Stomach (tissue), 8 donors: ENCODE measurements at regions not wholly inside any gene's neighbourhood (a gene's known extent, or its start where the extent isn't known, plus 50 kb on each side); places are given as distances from the start of the nearest gene placed in this dataset.

ENCODE experiments used
- DNase-seq, 2 donors: peaks; one replicate each; pipeline versions ENCODE4 v3.0.0 to v3.0.0-alpha.2; 2013 to 2019
- H3K27ac ChIP-seq, 5 donors: fragments of 200-600 bp in 4 of 5; sonication (generic) in 4 of 5; one replicate each; pipeline ENCODE4 v1.5.1; 2013 to 2019; ENCODE audit warnings: mild to moderate bottlenecking in 1 of 5, moderate library complexity in 1 of 5
- H3K27me3 ChIP-seq, 3 donors: fragments of 200-600 bp; sonication (generic); one replicate each; pipeline ENCODE4 v1.5.1; 2017 to 2019; ENCODE audit warnings: mixed run types in 1 of 3
- H3K36me3 ChIP-seq, 4 donors: fragments of 200-600 bp; sonication (generic); 1 replicate in 3 of 4; 2 replicates in 1 of 4; pipeline ENCODE4 v1.5.1; 2016 to 2019
- H3K4me1 ChIP-seq, 4 donors: fragments of 200-600 bp; sonication (generic); one replicate each; pipeline ENCODE4 v1.5.1; 2016 to 2019
- H3K4me3 ChIP-seq, 4 donors: fragments of 200-600 bp; sonication (generic) in 3 of 4; one replicate each; pipeline ENCODE4 v1.5.1; 2016 to 2019; ENCODE audit warnings: mild to moderate bottlenecking in 1 of 4
- H3K9me3 ChIP-seq, 4 donors: fragments of 200-600 bp; sonication (generic); one replicate each; pipeline ENCODE4 v1.5.1; 2016 to 2019
- CTCF ChIP-seq, 7 experiments: fragments of 450-650 bp in 4 of 7; fragments of 200-600 bp in 3 of 7; sonication (generic) in 3 of 7; IDR thresholded peaks; one replicate each; pipeline ENCODE4 v1.5.1; 2016 to 2019; ENCODE audit warnings: antibody characterized with exemption in 7 of 7, control low read depth in 2 of 7, mild to moderate bottlenecking in 1 of 7
- EP300 ChIP-seq: sonication (generic); formaldehyde crosslinking; IDR thresholded peaks from one replicate; pipeline ENCODE4 v1.6.1; 2017; ENCODE audit warnings: antibody characterized with exemption
- POLR2A ChIP-seq, 4 donors: fragments of 450-650 bp; IDR thresholded peaks; one replicate each; pipeline ENCODE4 v1.6.1; 2016; ENCODE audit warnings: antibody characterized with exemption in 4 of 4, control low read depth in 2 of 4, mild to moderate bottlenecking in 1 of 4, moderate library complexity in 1 of 4
- POLR2AphosphoS5 ChIP-seq, 3 donors: sonication (generic); formaldehyde crosslinking; IDR thresholded peaks; one replicate each; pipeline ENCODE4 v1.6.1; 2016; ENCODE audit warnings: antibody characterized with exemption in 3 of 3
- WGBS, 5 donors: extraction: QIAGEN DNeasy Blood & Tissue Kit in 3 of 5; methylation state at CpG; one replicate each; pipeline versions ENCODE4 v1.1.5 to v1.1.7; 2013 to 2018; 5-methylcytosine and 5-hydroxymethylcytosine counted together
- intact Hi-C: fragments of 100-400 bp; cut with DNase I; formaldehyde crosslinking; loops from one replicate; pipeline ENCODE4 v1.15.1; 2023; ENCODE audit warnings: low total_unique reads
- donor health status: healthy with polysubstance abuse.
- donor health status: Bipolar disorder and iron deficiency.
- donor health status: healthy.

- Histone ChIP-seq H3K27ac (peak overlapping the region in 1 of 5 donors; percentile 39), H3K4me3 (no peak overlapping the region), H3K36me3 (no peaks in the 10 kb centered on the region), H3K27me3 (no peaks in the 10 kb centered on the region), H3K9me3 (peaks cover 0 to 8% (median 2%) of the 10 kb centered on the region in 4 donors), H3K4me1 (peaks cover 16 to 39% (median 27%) of the 10 kb centered on the region in 4 donors)
- intact Hi-C loops = loop anchor here (5.0 kb wide), 1 partner anchor 413 kb away; no protein-coding TSS in a partner anchor
- no peak for DNase-seq
- 43 to 63% (median 51%) methylated on average over 3 of the region's 3 CpGs for WGBS, 5 donors
- TF ChIP-seq POLR2A (IDR thresholded peaks at IDR 0.05) (no peak), CTCF (IDR thresholded peaks at IDR 0.05) (no peak), POLR2AphosphoS5 (IDR thresholded peaks at IDR 0.05) (no peak), EP300 (no peak)
Observed at GRCh38 chr5:34484216-34484920, 171.8 kb upstream of the RAI14 start.

GRCh38 chr5:34485768-34486030 lies 170.4 kb upstream of the RAI14 start:
- peaks cover 19 to 44% (median 25%) of the 10 kb centered on the region in 4 donors for H3K4me1 ChIP-seq
- TF ChIP-seq POLR2AphosphoS5 (IDR thresholded peaks at IDR 0.05) (no peak), CTCF (IDR thresholded peaks at IDR 0.05) (no peak), EP300 (no peak), POLR2A (IDR thresholded peaks at IDR 0.05) (no peak)
- no peaks in the 10 kb centered on the region for H3K27me3 ChIP-seq
- H3K9me3 ChIP-seq = peaks cover 0 to 8% (median 2%) of the 10 kb centered on the region in 4 donors
- intact Hi-C loops = no loop called here
- H3K27ac ChIP-seq = peak overlapping the region in 3 of 5 donors; percentile 82 to 86 (median 84)
- H3K4me3 ChIP-seq = no peak overlapping the region
- no peak for DNase-seq
- no peaks in the 10 kb centered on the region for H3K36me3 ChIP-seq

- peak; percentile 88 to 94 for DNase-seq
- no peak for TF ChIP-seq POLR2A (IDR thresholded peaks at IDR 0.05)
- peak in 2 of 3 donors; percentile 5 to 36 for TF ChIP-seq POLR2AphosphoS5 (IDR thresholded peaks at IDR 0.05)
- peak in 5 of 7 experiments; percentile 67 to 86 (median 76) for TF ChIP-seq CTCF (IDR thresholded peaks at IDR 0.05)
- no peak overlapping the region for H3K4me3 ChIP-seq
- WGBS, 5 donors = 8 to 20% (median 14%) methylated on average over 15 of the region's 15 CpGs
- H3K4me1 ChIP-seq = peaks cover 19 to 50% (median 28%) of the 10 kb centered on the region in 4 donors
- intact Hi-C loops = no loop called here
- no peaks in the 10 kb centered on the region for H3K27me3 ChIP-seq
- peak overlapping the region; percentile 81 to 86 (median 82) for H3K27ac ChIP-seq
- H3K36me3 ChIP-seq = no peaks in the 10 kb centered on the region
- peaks cover 0 to 8% (median 2%) of the 10 kb centered on the region in 4 donors for H3K9me3 ChIP-seq
Observed at GRCh38 chr5:34486160-34486848, 169.8 kb upstream of the RAI14 start.

- Histone ChIP-seq H3K27ac (peak overlapping the region; percentile 81 to 86 (median 82)), H3K27me3 (no peaks in the 10 kb centered on the region), H3K4me3 (no peak overlapping the region), H3K4me1 (peaks cover 19 to 55% (median 31%) of the 10 kb centered on the region in 4 donors), H3K9me3 (peaks cover 0 to 8% (median 2%) of the 10 kb centered on the region in 4 donors), H3K36me3 (no peaks in the 10 kb centered on the region)
- TF ChIP-seq EP300 = no peak
- no peak for TF ChIP-seq POLR2A (IDR thresholded peaks at IDR 0.05)
- TF ChIP-seq CTCF (IDR thresholded peaks at IDR 0.05) = no peak
- TF ChIP-seq POLR2AphosphoS5 (IDR thresholded peaks at IDR 0.05) = no peak
- WGBS, 5 donors = 13 to 37% (median 17%) methylated on average over 2 of the region's 2 CpGs
- no peak for DNase-seq
- intact Hi-C loops = no loop called here
Observed at GRCh38 chr5:34486849-34487158, 169.3 kb upstream of the RAI14 start.
